Loucy (cell line): ENCODE measurements at regions not wholly inside any gene's neighbourhood (a gene's known extent, or its start where the extent isn't known, plus 50 kb on each side); places are given as distances from the start of the nearest gene placed in this dataset.

ENCODE experiments used
- H2AFZ ChIP-seq: fragments of 200-600 bp; sonication (generic); 2 replicates; pipeline ENCODE4 v1.6.0; 2016; ENCODE audit warnings: antibody characterized with exemption, mild to moderate bottlenecking, low read length, moderate library complexity
- H3F3A ChIP-seq: fragments of 200-600 bp; 2 replicates; pipeline ENCODE4 v1.6.0; 2016; ENCODE audit warnings: antibody characterized with exemption, low read depth, mild to moderate bottlenecking
- H3K27me3 ChIP-seq: fragments of 200-600 bp; sonication (generic); 2 replicates; pipeline ENCODE4 v1.6.1; 2014; ENCODE audit warnings: low read length, mild to moderate bottlenecking; ENCODE audit not compliant: insufficient read depth, poor library complexity, severe bottlenecking
- H3K36me3 ChIP-seq: fragments of 200-600 bp; sonication (generic); 2 replicates; pipeline ENCODE4 v1.6.1; 2016; ENCODE audit warnings: low read length; ENCODE audit not compliant: insufficient read depth
- H3K4me1 ChIP-seq: fragments of 200-600 bp; sonication (generic); 2 replicates; pipeline ENCODE4 v1.5.1; 2014; ENCODE audit warnings: low read length, mild to moderate bottlenecking; ENCODE audit not compliant: insufficient read depth, poor library complexity, severe bottlenecking
- H3K4me2 ChIP-seq: fragments of 200-600 bp; sonication (generic); 2 replicates; pipeline ENCODE4 v1.6.0; 2014; ENCODE audit warnings: antibody characterized with exemption, low read length, low read depth, mild to moderate bottlenecking; ENCODE audit not compliant: poor library complexity, severe bottlenecking
- H3K4me3 ChIP-seq: fragments of 200-600 bp; sonication (generic); 2 replicates; pipeline ENCODE4 v1.5.1; 2014; ENCODE audit warnings: low read length, mild to moderate bottlenecking, mixed read lengths; ENCODE audit not compliant: poor library complexity, severe bottlenecking
- H3K79me2 ChIP-seq: fragments of 200-600 bp; sonication (generic); 2 replicates; pipeline ENCODE4 v1.6.1; 2014; ENCODE audit warnings: low read length; ENCODE audit not compliant: insufficient read depth
- H3K9ac ChIP-seq: fragments of 200-600 bp; sonication (generic); 2 replicates; pipeline ENCODE4 v1.6.0; 2014; ENCODE audit warnings: mild to moderate bottlenecking, low read depth, low read length, moderate library complexity; ENCODE audit not compliant: poor library complexity, severe bottlenecking
- H3K9me2 ChIP-seq: fragments of 200-600 bp; sonication (generic); replicated peaks from 2 replicates; pipeline ENCODE4 v1.6.1; 2016; ENCODE audit warnings: low read depth, low read length, mixed read lengths
- H3K9me3 ChIP-seq: fragments of 200-600 bp; sonication (generic); 2 replicates; pipeline ENCODE4 v1.6.1; 2014; ENCODE audit warnings: mild to moderate bottlenecking, antibody characterized with exemption, low read length, low read depth; ENCODE audit not compliant: insufficient read depth
- H4K20me1 ChIP-seq: fragments of 200-600 bp; sonication (generic); 2 replicates; pipeline ENCODE4 v1.6.0; 2014; ENCODE audit warnings: antibody characterized with exemption, low read length, mild to moderate bottlenecking; ENCODE audit not compliant: insufficient read depth, poor library complexity, severe bottlenecking
- CTCF ChIP-seq: fragments of 200-600 bp; sonication (generic); conservative IDR thresholded peaks from 2 replicates; pipeline ENCODE4 v1.5.1; 2014; ENCODE audit warnings: mild to moderate bottlenecking, antibody characterized with exemption, low read length
- EZH2phosphoT487 ChIP-seq: fragments of 200-600 bp; IDR thresholded peaks from 2 replicates; pipeline ENCODE4 v1.6.1; 2018; ENCODE audit warnings: antibody characterized with exemption, mild to moderate bottlenecking, moderate library complexity, borderline replicate concordance

GRCh38 chr6:2579241-2579761, 171.4 kb downstream of the MYLK4 start:
- H4K20me1 ChIP-seq: no peaks in the 10 kb centered on the region
- H2AFZ ChIP-seq: no peak overlapping the region
- 0 out of 2 replicates have a peak, but pooled peaks cover 4% of the 10 kb centered on the region for H3K9me3 ChIP-seq
- no peaks in the 10 kb centered on the region for H3K4me1 ChIP-seq
- no peaks in the 10 kb centered on the region for H3K79me2 ChIP-seq
- H3K27me3 ChIP-seq: no peaks in the 10 kb centered on the region
- no peak overlapping the region for H3K4me3 ChIP-seq
- no peak overlapping the region for H3K9ac ChIP-seq
- H3F3A ChIP-seq: no peaks in the 10 kb centered on the region
- no peak overlapping the region for H3K4me2 ChIP-seq
- TF ChIP-seq CTCF (no peak), EZH2phosphoT487 (no peak)
- H3K36me3 ChIP-seq: no peaks in the 10 kb centered on the region
- H3K9me2 ChIP-seq: no peaks in the 10 kb centered on the region

GRCh38 chr6:2578767-2579166, 172.0 kb downstream of the MYLK4 start:
- no peak for TF ChIP-seq EZH2phosphoT487
- TF ChIP-seq CTCF: no peak
- Histone ChIP-seq H3K9me3 (peaks cover 8% of the 10 kb centered on the region; the same call in 1 of the 2 replicates), H3F3A (no peaks in the 10 kb centered on the region), H3K4me3 (no peak overlapping the region), H3K79me2 (no peaks in the 10 kb centered on the region), H2AFZ (no peak overlapping the region), H3K9ac (no peak overlapping the region), H3K9me2 (no peaks in the 10 kb centered on the region), H3K36me3 (no peaks in the 10 kb centered on the region), H3K4me1 (no peaks in the 10 kb centered on the region), H3K4me2 (no peak overlapping the region), H3K27me3 (no peaks in the 10 kb centered on the region), H4K20me1 (no peaks in the 10 kb centered on the region)

GRCh38 chr6:2576499-2576898, 174.2 kb downstream of the MYLK4 start:
- Histone ChIP-seq H3K4me3 (no peak overlapping the region), H3F3A (no peaks in the 10 kb centered on the region), H2AFZ (no peak overlapping the region), H3K9me3 (peaks cover 8% of the 10 kb centered on the region; the same call in 1 of the 2 replicates), H4K20me1 (no peaks in the 10 kb centered on the region), H3K36me3 (no peaks in the 10 kb centered on the region), H3K9me2 (no peaks in the 10 kb centered on the region), H3K4me2 (no peak overlapping the region), H3K9ac (no peak overlapping the region), H3K4me1 (no peaks in the 10 kb centered on the region), H3K79me2 (no peaks in the 10 kb centered on the region), H3K27me3 (no peaks in the 10 kb centered on the region)
- no peak for TF ChIP-seq EZH2phosphoT487
- no peak for TF ChIP-seq CTCF
